ENCODE measurements at regions not wholly inside any gene's neighbourhood (a gene's known extent, or its start where the extent isn't known, plus 50 kb on each side); places are given as distances from the start of the nearest gene placed in this dataset.

DNA sequence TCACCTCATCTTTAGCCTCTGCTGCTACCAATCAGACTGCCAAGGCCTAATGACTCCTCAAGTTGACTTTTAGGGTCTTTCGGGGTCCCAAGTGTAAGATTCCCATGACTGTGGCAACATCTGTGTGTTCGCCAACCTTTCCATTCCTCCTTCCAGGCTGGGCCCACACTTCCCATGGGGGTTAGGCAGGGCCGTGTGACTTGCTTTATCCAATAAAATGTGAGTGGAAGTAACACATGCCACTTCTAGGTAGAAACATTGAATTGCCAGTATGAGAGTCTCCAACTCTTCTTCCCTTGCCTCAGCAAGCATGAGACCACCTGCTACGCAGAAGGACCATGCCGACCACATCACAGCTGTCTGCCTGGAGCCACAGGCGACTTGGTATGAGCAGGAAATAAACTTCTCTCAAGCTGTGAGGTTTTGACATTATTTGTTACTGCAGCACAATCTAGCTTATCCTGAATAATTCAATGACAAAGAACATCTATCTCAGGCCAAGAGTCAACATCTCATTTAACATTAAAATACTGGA lies 190.4 kb upstream of the IER5L start:
- H3K9me3 ChIP-seq (replicated peaks; ENCODE audit: insufficient read depth, low read length), result no peaks in the 10 kb centered on the region
- TF ChIP-seq EZH2phosphoT487 (IDR thresholded peaks at IDR 0.05; ENCODE audit: low read length) (no peak), EZH2 (optimal IDR thresholded peaks at IDR 0.05; ENCODE audit: low read depth, low read length) (no peak)
- TF ChIP-seq, protein P1, sequence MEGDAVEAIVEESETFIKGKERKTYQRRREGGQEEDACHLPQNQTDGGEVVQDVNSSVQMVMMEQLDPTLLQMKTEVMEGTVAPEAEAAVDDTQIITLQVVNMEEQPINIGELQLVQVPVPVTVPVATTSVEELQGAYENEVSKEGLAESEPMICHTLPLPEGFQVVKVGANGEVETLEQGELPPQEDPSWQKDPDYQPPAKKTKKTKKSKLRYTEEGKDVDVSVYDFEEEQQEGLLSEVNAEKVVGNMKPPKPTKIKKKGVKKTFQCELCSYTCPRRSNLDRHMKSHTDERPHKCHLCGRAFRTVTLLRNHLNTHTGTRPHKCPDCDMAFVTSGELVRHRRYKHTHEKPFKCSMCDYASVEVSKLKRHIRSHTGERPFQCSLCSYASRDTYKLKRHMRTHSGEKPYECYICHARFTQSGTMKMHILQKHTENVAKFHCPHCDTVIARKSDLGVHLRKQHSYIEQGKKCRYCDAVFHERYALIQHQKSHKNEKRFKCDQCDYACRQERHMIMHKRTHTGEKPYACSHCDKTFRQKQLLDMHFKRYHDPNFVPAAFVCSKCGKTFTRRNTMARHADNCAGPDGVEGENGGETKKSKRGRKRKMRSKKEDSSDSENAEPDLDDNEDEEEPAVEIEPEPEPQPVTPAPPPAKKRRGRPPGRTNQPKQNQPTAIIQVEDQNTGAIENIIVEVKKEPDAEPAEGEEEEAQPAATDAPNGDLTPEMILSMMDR (IDR thresholded peaks at IDR 0.05; ENCODE audit: low read length), result no peak
- no peak overlapping the region for H3K27ac ChIP-seq (ENCODE audit: low read length)
- no peaks in the 10 kb centered on the region for H3K9me2 ChIP-seq (replicated peaks; ENCODE audit: insufficient read depth, low read length)
- H3K79me2 ChIP-seq (ENCODE audit: low read length), result no peaks in the 10 kb centered on the region
- no peak overlapping the region for H2AFZ ChIP-seq (ENCODE audit: low read length)
- H3K27me3 ChIP-seq (replicated peaks; ENCODE audit: insufficient read depth, low read length), result 0 out of 2 replicates have a peak, but pooled peaks cover 6% of the 10 kb centered on the region
- no peaks in the 10 kb centered on the region for H3K36me3 ChIP-seq (replicated peaks; ENCODE audit: insufficient read depth, low read length)
- no peak overlapping the region for H3K4me2 ChIP-seq (ENCODE audit: low read depth, low read length)
- no peak overlapping the region for H3K9ac ChIP-seq (ENCODE audit: low read length)
- no peak overlapping the region for H3K4me3 ChIP-seq (ENCODE audit: low read length)
- no peak for DNase-seq
- no peaks in the 10 kb centered on the region for H3K4me1 ChIP-seq (ENCODE audit: low read length)
- no peaks in the 10 kb centered on the region for H4K20me1 ChIP-seq (ENCODE audit: insufficient read depth, low read length)
- H3F3A ChIP-seq (ENCODE audit: insufficient read depth, low read length), result no peaks in the 10 kb centered on the region

DNA sequence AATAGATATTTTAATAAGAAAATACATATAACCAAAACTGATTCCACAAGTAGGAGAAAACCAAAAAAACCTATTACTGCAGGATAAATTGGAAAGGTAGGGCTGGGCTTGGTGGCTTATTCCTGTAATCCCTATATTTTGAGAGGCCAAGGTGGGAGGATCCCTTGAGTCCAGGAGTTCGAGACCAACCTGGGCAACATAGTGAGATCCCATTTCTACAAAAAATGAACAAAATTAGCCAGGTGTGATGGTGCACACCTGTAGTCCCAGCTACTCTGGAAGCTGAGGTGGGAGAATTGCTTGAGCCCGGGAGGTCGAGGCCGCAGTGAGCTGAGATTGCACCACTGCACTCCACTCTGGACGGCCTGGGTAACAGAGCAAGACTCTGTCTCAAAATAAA lies 189.2 kb upstream of the IER5L start:
- no peaks in the 10 kb centered on the region for H3K9me3 ChIP-seq (replicated peaks; ENCODE audit: insufficient read depth, low read length)

DNA sequence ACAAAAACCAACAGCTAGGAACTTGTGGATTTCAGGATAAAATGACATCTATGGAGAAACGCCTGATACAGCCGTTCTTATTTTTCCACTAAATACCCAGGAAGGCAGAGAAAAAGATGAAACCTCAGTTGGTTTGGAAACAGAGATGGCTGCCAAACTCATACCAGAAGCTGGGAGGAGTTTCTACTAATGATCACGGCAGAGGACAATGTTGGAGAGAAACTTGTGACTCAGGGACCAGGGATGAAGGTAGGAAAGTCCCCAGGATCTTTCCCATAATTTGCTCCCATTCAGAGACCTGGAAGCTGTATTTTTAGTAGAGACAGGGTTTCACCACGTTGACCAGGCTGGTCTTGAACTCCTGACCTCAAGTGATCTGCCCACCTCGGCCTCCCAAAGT lies 187.1 kb upstream of the IER5L start:
- H3K9me2 ChIP-seq (replicated peaks; ENCODE audit: insufficient read depth, low read length), result no peaks in the 10 kb centered on the region
- peaks cover 8% of the 10 kb centered on the region; the same call in 1 of the 2 replicates for H3K27me3 ChIP-seq (replicated peaks; ENCODE audit: insufficient read depth, low read length)
- H3K27ac ChIP-seq (ENCODE audit: low read length), result no peak overlapping the region
- H3K4me3 ChIP-seq (ENCODE audit: low read length), result no peak overlapping the region
- H3K79me2 ChIP-seq (ENCODE audit: low read length), result no peaks in the 10 kb centered on the region
- no peaks in the 10 kb centered on the region for H4K20me1 ChIP-seq (ENCODE audit: insufficient read depth, low read length)
- H3K9me3 ChIP-seq (replicated peaks; ENCODE audit: insufficient read depth, low read length), result no peaks in the 10 kb centered on the region
- TF ChIP-seq, protein P1 (IDR thresholded peaks at IDR 0.05; ENCODE audit: low read length), result no peak
- TF ChIP-seq EZH2phosphoT487 (IDR thresholded peaks at IDR 0.05; ENCODE audit: low read length) (no peak), EZH2 (optimal IDR thresholded peaks at IDR 0.05; ENCODE audit: low read depth, low read length) (no peak)
- no peaks in the 10 kb centered on the region for H3F3A ChIP-seq (ENCODE audit: insufficient read depth, low read length)
- DNase-seq, result no peak
- H3K4me1 ChIP-seq (ENCODE audit: low read length), result no peaks in the 10 kb centered on the region
- H3K9ac ChIP-seq (ENCODE audit: low read length), result no peak overlapping the region
- H3K4me2 ChIP-seq (ENCODE audit: low read depth, low read length), result no peak overlapping the region
- H2AFZ ChIP-seq (ENCODE audit: low read length), result no peak overlapping the region
- no peaks in the 10 kb centered on the region for H3K36me3 ChIP-seq (replicated peaks; ENCODE audit: insufficient read depth, low read length)

More for the DNA sequence above, 189.2 kb upstream of the IER5L start:
- Histone ChIP-seq H3K36me3 (replicated peaks; ENCODE audit: insufficient read depth, low read length) (no peaks in the 10 kb centered on the region), H3K9me2 (replicated peaks; ENCODE audit: insufficient read depth, low read length) (no peaks in the 10 kb centered on the region), H3K4me3 (ENCODE audit: low read length) (no peak overlapping the region), H3K27ac (ENCODE audit: low read length) (no peak overlapping the region), H3K79me2 (ENCODE audit: low read length) (no peaks in the 10 kb centered on the region), H3F3A (ENCODE audit: insufficient read depth, low read length) (no peaks in the 10 kb centered on the region), H3K4me2 (ENCODE audit: low read depth, low read length) (no peak overlapping the region), H2AFZ (ENCODE audit: low read length) (no peak overlapping the region), H3K27me3 (replicated peaks; ENCODE audit: insufficient read depth, low read length) (0 out of 2 replicates have a peak, but pooled peaks cover 6% of the 10 kb centered on the region), H4K20me1 (ENCODE audit: insufficient read depth, low read length) (no peaks in the 10 kb centered on the region), H3K9ac (ENCODE audit: low read length) (no peak overlapping the region), H3K4me1 (ENCODE audit: low read length) (no peaks in the 10 kb centered on the region)
- TF ChIP-seq EZH2 (optimal IDR thresholded peaks at IDR 0.05; ENCODE audit: low read depth, low read length), result no peak
- no peak for TF ChIP-seq EZH2phosphoT487 (IDR thresholded peaks at IDR 0.05; ENCODE audit: low read length)
- TF ChIP-seq, protein P1 (IDR thresholded peaks at IDR 0.05; ENCODE audit: low read length), result no peak
- DNase-seq, result no peak

All from MM.1S (cell line).